Liver (tissue), 8 donors: ENCODE measurements at regions not wholly inside any gene's neighbourhood (a gene's known extent, or its start where the extent isn't known, plus 50 kb on each side); places are given as distances from the start of the nearest gene placed in this dataset.

Source experiments
- DNase-seq: peaks from one replicate; pipeline ENCODE4 v3.0.0-alpha.2; 2017; ENCODE audit warnings: low spot score
- H3K27ac ChIP-seq, 2 donors: one replicate each; pipeline ENCODE4 v1.7.0; 2013; ENCODE audit warnings: inconsistent platforms in 2 of 2, low read length in 2 of 2, control low read depth in 1 of 2, low read depth in 1 of 2, mild to moderate bottlenecking in 1 of 2
- H3K27me3 ChIP-seq, 4 donors: one replicate each; pipeline versions ENCODE4 v1.6.1 to v1.7.0; 2013; ENCODE audit warnings: low read length in 3 of 4, inconsistent platforms in 1 of 4, mild to moderate bottlenecking in 1 of 4, moderate library complexity in 1 of 4; ENCODE audit not compliant: control insufficient read depth in 4 of 4, insufficient read depth in 4 of 4
- H3K36me3 ChIP-seq, 4 donors: one replicate each; pipeline versions ENCODE4 v1.6.1 to v1.7.0; 2013; ENCODE audit warnings: low read length in 3 of 4, mild to moderate bottlenecking in 3 of 4, low read depth in 1 of 4, moderate library complexity in 1 of 4; ENCODE audit not compliant: control insufficient read depth in 4 of 4, insufficient read depth in 3 of 4
- H3K4me1 ChIP-seq, 4 donors: one replicate each; pipeline versions ENCODE4 v1.6.1 to v1.7.0; 2013; ENCODE audit warnings: low read length in 3 of 4, mild to moderate bottlenecking in 3 of 4, moderate library complexity in 1 of 4; ENCODE audit not compliant: control insufficient read depth in 4 of 4, insufficient read depth in 4 of 4
- H3K4me3 ChIP-seq, 3 donors: one replicate each; pipeline versions ENCODE4 v1.6.1 to v1.7.0; 2013; ENCODE audit warnings: low read length in 3 of 3, control low read depth in 1 of 3, low read depth in 1 of 3, mild to moderate bottlenecking in 1 of 3
- H3K9ac ChIP-seq, 2 donors: one replicate each; pipeline ENCODE4 v1.7.0; 2013; ENCODE audit warnings: low read length in 2 of 2, mild to moderate bottlenecking in 2 of 2, moderate library complexity in 2 of 2, control low read depth in 1 of 2, low read depth in 1 of 2
- H3K9me3 ChIP-seq, 4 donors: one replicate each; pipeline versions ENCODE4 v1.6.1 to v1.7.0; 2013; ENCODE audit warnings: low read length in 3 of 4; ENCODE audit not compliant: control insufficient read depth in 4 of 4
- ATF3 ChIP-seq: IDR thresholded peaks from 2 replicates; pipeline ENCODE4 v1.6.1; 2016; ENCODE audit warnings: antibody characterized with exemption
- CTCF ChIP-seq: fragments of 150-350 bp; IDR thresholded peaks from 2 replicates; pipeline ENCODE4 v1.5.1; 2017; ENCODE audit warnings: improper control_type of control experiment, low read depth, low read length; ENCODE audit not compliant: missing input control
- EGR1 ChIP-seq, 2 donors: IDR thresholded peaks; 2 replicates each; pipeline ENCODE4 v1.6.1; 2016 to 2018; ENCODE audit warnings: antibody characterized with exemption in 2 of 2, low read depth in 2 of 2
- FOXA1 ChIP-seq: IDR thresholded peaks from 2 replicates; pipeline ENCODE4 v1.6.1; 2016; ENCODE audit warnings: antibody characterized with exemption
- GABPA ChIP-seq, 2 donors: IDR thresholded peaks in 1 of 2; conservative IDR thresholded peaks in 1 of 2; 2 replicates each; pipeline ENCODE4 v1.6.1; 2016; ENCODE audit warnings: antibody characterized with exemption in 2 of 2, mild to moderate bottlenecking in 1 of 2, moderate library complexity in 1 of 2
- HNF4A ChIP-seq, 2 donors: conservative IDR thresholded peaks; 2 replicates each; pipeline ENCODE4 v1.6.1; 2016; ENCODE audit warnings: antibody characterized with exemption in 2 of 2, mild to moderate bottlenecking in 2 of 2
- HNF4G ChIP-seq: IDR thresholded peaks from 2 replicates; pipeline ENCODE4 v1.6.1; 2016; ENCODE audit warnings: antibody characterized with exemption
- JUND ChIP-seq, 2 donors: IDR thresholded peaks; 2 replicates each; pipeline ENCODE4 v1.6.1; 2016; ENCODE audit warnings: antibody characterized with exemption in 2 of 2
- MAX ChIP-seq: IDR thresholded peaks from 2 replicates; pipeline ENCODE4 v1.6.1; 2016; ENCODE audit warnings: antibody characterized with exemption
- NR2F2 ChIP-seq: IDR thresholded peaks from 2 replicates; pipeline ENCODE4 v1.6.1; 2016; ENCODE audit warnings: antibody characterized with exemption
- RXRA ChIP-seq, 2 donors: IDR thresholded peaks; 2 replicates each; pipeline ENCODE4 v1.6.1; 2017 to 2018; ENCODE audit warnings: antibody characterized with exemption in 2 of 2, mild to moderate bottlenecking in 1 of 2
- SP1 ChIP-seq: IDR thresholded peaks from 2 replicates; pipeline ENCODE4 v1.6.1; 2018; ENCODE audit warnings: antibody characterized with exemption, mild to moderate bottlenecking
- TAF1 ChIP-seq: conservative IDR thresholded peaks from 2 replicates; pipeline ENCODE4 v1.6.1; 2016; ENCODE audit warnings: antibody characterized with exemption, mild to moderate bottlenecking
- YY1 ChIP-seq: IDR thresholded peaks from 2 replicates; pipeline ENCODE4 v1.6.1; 2016; ENCODE audit warnings: antibody characterized with exemption, mild to moderate bottlenecking
- ZBTB33 ChIP-seq: IDR thresholded peaks from 2 replicates; pipeline ENCODE4 v1.6.1; 2016; ENCODE audit warnings: antibody characterized with exemption
- WGBS: extraction: QIAGEN DNeasy Blood & Tissue Kit; methylation state at CpG from one replicate; pipeline ENCODE4 v1.1.7; 2013; 5-methylcytosine and 5-hydroxymethylcytosine counted together
- donor health status: healthy.
- donor health status: healthy.
- donor health status: healthy.
- donor health status: healthy.
- donor health status: healthy.

- Histone ChIP-seq H3K27me3 (no peaks in the 10 kb centered on the region), H3K9me3 (no peaks in the 10 kb centered on the region), H3K4me3 (no peak overlapping the region), H3K9ac (no peak overlapping the region), H3K27ac (no peak overlapping the region), H3K36me3 (no peaks in the 10 kb centered on the region), H3K4me1 (no peaks in the 10 kb centered on the region)
- WGBS: 87% methylated on average over 5 of the region's 5 CpGs
- TF ChIP-seq GABPA (IDR thresholded peaks at IDR 0.05 in 1 of 2, conservative IDR thresholded peaks at IDR 0.05 in 1 of 2) (no peak), CTCF (no peak), ATF3 (no peak), EGR1 (IDR thresholded peaks at IDR 0.05; ENCODE audit: low read depth in 2 of 2) (no peak), TAF1 (no peak), YY1 (no peak), RXRA (IDR thresholded peaks at IDR 0.05) (no peak)
- DNase-seq: no peak
Measured at GRCh38 chr2:58669998-58670397, 428.9 kb upstream of the FANCL start.

- Histone ChIP-seq H3K36me3 (no peaks in the 10 kb centered on the region), H3K9ac (no peak overlapping the region), H3K9me3 (no peaks in the 10 kb centered on the region), H3K4me3 (no peak overlapping the region), H3K4me1 (no peaks in the 10 kb centered on the region), H3K27me3 (no peaks in the 10 kb centered on the region), H3K27ac (no peak overlapping the region)
- WGBS: 59% methylated on average over 3 of the region's 3 CpGs
- TF ChIP-seq MAX: no peak
- no peak for TF ChIP-seq JUND (IDR thresholded peaks at IDR 0.05)
- TF ChIP-seq FOXA1: no peak
- TF ChIP-seq HNF4A (conservative IDR thresholded peaks at IDR 0.05): no peak
- TF ChIP-seq EGR1 (IDR thresholded peaks at IDR 0.05; ENCODE audit: low read depth in 2 of 2): no peak
- no peak for TF ChIP-seq TAF1
- TF ChIP-seq GABPA (IDR thresholded peaks at IDR 0.05 in 1 of 2, conservative IDR thresholded peaks at IDR 0.05 in 1 of 2): no peak
- no peak for TF ChIP-seq ATF3
- no peak for TF ChIP-seq NR2F2
- no peak for TF ChIP-seq ZBTB33
- no peak for TF ChIP-seq SP1
- TF ChIP-seq HNF4G: no peak
- no peak for TF ChIP-seq RXRA (IDR thresholded peaks at IDR 0.05)
- TF ChIP-seq CTCF: no peak
- DNase-seq: no peak
Measured at GRCh38 chr2:58667137-58667774, 426.1 kb upstream of the FANCL start.
